ENCODE measurements at regions not wholly inside any gene's neighbourhood (a gene's known extent, or its start where the extent isn't known, plus 50 kb on each side); places are given as distances from the start of the nearest gene placed in this dataset.

DNA sequence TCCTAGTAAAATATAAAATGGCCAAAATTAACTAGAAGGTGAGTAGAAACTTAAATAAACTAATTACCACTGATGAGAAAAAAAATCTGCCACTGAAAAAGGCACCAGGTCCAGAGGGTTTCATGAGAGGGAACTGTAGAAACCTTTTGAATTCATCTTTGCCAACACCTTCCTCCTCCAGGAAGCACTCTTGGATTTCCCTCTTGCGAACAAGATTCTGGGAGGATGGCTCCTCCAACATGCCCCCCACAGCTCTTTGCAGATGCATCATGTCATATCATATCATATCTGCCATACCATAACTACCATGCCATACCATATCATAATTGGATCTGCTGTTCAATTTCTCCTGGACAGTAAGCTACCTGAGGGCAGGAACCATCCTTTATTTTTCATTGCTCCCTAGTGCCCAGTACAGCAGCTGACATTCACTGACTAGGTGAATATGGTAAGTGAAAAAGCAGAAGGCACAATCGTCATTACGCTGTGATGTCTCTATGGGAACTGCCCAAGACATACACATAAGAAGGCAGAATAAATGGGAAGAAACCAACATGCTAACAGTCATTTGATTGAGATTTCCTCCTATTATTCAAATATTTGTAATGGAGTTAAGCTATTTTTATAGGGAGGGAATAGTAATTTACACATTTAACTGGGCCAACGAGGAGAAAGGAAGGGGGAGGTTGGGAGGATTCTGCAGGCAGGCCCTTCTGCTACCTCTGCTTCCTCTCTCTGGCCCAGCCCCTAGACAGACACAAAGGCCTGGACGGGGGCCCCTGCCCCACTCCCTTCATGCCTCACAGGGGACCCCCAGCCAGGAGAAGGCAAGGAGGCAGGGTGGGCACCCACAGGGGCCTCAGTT is 110.1 kb upstream of the SMURF2 start:
- 60% methylated on average over 5 of the region's 5 CpGs for WGBS
- intact Hi-C loops (cut with DNase I) = no loop called here

GRCh38 chr17:64769712-64770111 is 107.6 kb upstream of the SMURF2 start:
- Histone ChIP-seq H3K27me3 (replicated peaks; ENCODE audit: insufficient read depth) (no peaks in the 10 kb centered on the region), H3K36me3 (no peaks in the 10 kb centered on the region), H3K9me3 (no peaks in the 10 kb centered on the region), H3K4me3 (no peak overlapping the region), H3K4me1 (replicated peaks) (no peaks in the 10 kb centered on the region), H3K27ac (no peak overlapping the region)
- intact Hi-C loops (cut with DNase I) = no loop called here
- WGBS = 94% methylated on average over 7 of the region's 7 CpGs
- TF ChIP-seq, protein P1, sequence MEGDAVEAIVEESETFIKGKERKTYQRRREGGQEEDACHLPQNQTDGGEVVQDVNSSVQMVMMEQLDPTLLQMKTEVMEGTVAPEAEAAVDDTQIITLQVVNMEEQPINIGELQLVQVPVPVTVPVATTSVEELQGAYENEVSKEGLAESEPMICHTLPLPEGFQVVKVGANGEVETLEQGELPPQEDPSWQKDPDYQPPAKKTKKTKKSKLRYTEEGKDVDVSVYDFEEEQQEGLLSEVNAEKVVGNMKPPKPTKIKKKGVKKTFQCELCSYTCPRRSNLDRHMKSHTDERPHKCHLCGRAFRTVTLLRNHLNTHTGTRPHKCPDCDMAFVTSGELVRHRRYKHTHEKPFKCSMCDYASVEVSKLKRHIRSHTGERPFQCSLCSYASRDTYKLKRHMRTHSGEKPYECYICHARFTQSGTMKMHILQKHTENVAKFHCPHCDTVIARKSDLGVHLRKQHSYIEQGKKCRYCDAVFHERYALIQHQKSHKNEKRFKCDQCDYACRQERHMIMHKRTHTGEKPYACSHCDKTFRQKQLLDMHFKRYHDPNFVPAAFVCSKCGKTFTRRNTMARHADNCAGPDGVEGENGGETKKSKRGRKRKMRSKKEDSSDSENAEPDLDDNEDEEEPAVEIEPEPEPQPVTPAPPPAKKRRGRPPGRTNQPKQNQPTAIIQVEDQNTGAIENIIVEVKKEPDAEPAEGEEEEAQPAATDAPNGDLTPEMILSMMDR (IDR thresholded peaks at IDR 0.05) = no peak
- TF ChIP-seq POLR2A (IDR thresholded peaks at IDR 0.05) (no peak), POLR2AphosphoS5 (IDR thresholded peaks at IDR 0.05) (no peak)
- DNase-seq (ENCODE audit: low spot score) = no peak

More for the DNA sequence above, 110.1 kb upstream of the SMURF2 start:
- Histone ChIP-seq H3K27me3 (replicated peaks; ENCODE audit: insufficient read depth) (no peaks in the 10 kb centered on the region), H3K4me3 (peak overlapping the region in 1 of 2 donors; percentile 26), H3K9me3 (no peaks in the 10 kb centered on the region), H3K4me1 (replicated peaks) (no peaks in the 10 kb centered on the region), H3K36me3 (no peaks in the 10 kb centered on the region), H3K27ac (no peak overlapping the region)
- TF ChIP-seq POLR2A (IDR thresholded peaks at IDR 0.05) = no peak
- TF ChIP-seq POLR2AphosphoS5 (IDR thresholded peaks at IDR 0.05) = no peak
- TF ChIP-seq, protein P1 (IDR thresholded peaks at IDR 0.05) = no peak
- DNase-seq (ENCODE audit: low spot score) = no peak

GRCh38 chr17:64767269-64767997 is 105.3 kb upstream of the SMURF2 start:
- Histone ChIP-seq H3K36me3 (no peaks in the 10 kb centered on the region), H3K27ac (no peak overlapping the region), H3K4me1 (replicated peaks) (no peaks in the 10 kb centered on the region), H3K9me3 (no peaks in the 10 kb centered on the region), H3K4me3 (no peak overlapping the region), H3K27me3 (replicated peaks; ENCODE audit: insufficient read depth) (no peaks in the 10 kb centered on the region)
- WGBS = 98% methylated on average over 11 of the region's 11 CpGs
- no peak for TF ChIP-seq POLR2AphosphoS5 (IDR thresholded peaks at IDR 0.05)
- TF ChIP-seq POLR2A (IDR thresholded peaks at IDR 0.05) = no peak
- TF ChIP-seq, protein P1 (IDR thresholded peaks at IDR 0.05) = no peak
- intact Hi-C loops (cut with DNase I) = no loop called here
- no peak for DNase-seq (ENCODE audit: low spot score)

DNA sequence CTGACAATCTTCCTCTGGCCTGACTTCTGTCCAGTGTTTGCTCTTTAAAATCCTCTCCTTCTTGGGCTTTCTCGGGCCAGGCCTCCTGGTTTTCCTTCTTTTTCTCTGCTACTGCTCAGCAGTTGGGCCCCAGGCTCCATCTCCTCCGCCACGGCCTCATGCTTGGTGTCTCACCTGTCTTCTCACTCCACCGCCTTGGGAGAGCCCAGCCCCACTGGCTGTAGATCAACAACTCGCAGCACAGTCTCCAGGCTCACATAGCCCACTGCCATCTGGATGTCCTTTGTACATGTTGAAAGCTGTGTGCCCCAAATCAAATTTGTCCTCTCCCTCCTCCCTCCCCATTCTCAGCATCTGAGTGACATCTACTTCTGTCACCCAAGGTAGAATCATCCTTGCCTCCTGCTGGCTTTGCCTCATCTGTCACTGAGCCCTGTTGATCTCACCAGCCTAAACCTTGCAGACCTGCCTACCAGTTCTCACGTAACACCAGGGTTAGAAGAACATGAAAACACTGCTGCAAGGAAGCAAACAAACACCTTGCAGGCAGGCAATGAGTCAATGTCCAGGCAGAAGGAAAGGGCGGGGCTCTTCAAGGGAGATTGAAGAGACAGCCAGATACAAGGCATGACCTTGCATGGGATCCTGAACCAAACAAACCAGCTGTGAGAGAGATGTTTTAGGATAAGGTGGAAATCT is 103.2 kb upstream of the SMURF2 start:
- DNase-seq (ENCODE audit: low spot score) = no peak
- H3K27ac ChIP-seq = no peak overlapping the region
- H3K36me3 ChIP-seq = no peaks in the 10 kb centered on the region
- H3K27me3 ChIP-seq (replicated peaks; ENCODE audit: insufficient read depth) = no peaks in the 10 kb centered on the region
- no peaks in the 10 kb centered on the region for H3K4me1 ChIP-seq (replicated peaks)
- whole genome bisulfite sequencing = 91% methylated on average over 7 of the region's 7 CpGs
- intact Hi-C loops (cut with DNase I) = no loop called here
- no peaks in the 10 kb centered on the region for H3K9me3 ChIP-seq
- no peak overlapping the region for H3K4me3 ChIP-seq
- TF ChIP-seq POLR2AphosphoS5 (IDR thresholded peaks at IDR 0.05) (no peak), POLR2A (IDR thresholded peaks at IDR 0.05) (no peak)
- TF ChIP-seq, protein P1 (IDR thresholded peaks at IDR 0.05) = no peak
